Common myeloid progenitor, CD34-positive (primary cell): ENCODE measurements at regions not wholly inside any gene's neighbourhood (a gene's known extent, or its start where the extent isn't known, plus 50 kb on each side); places are given as distances from the start of the nearest gene placed in this dataset.
A peak's percentile ranks its signal among the peaks of the same experiment; 100 is the strongest.

Experiments
- CTCF ChIA-PET: fragments of 350-600 bp; sonication (Branson Sonifier 250); formaldehyde crosslinking; loops from one replicate; lab custom pipeline; 2021; ENCODE audit warnings: antibody characterized with exemption; lab: Charles Lee
- POLR2A ChIA-PET: fragments of 350-600 bp; sonication (Branson Sonifier 250); formaldehyde crosslinking; loops from one replicate; lab custom pipeline; 2021; ENCODE audit warnings: antibody characterized with exemption; lab: Charles Lee
- DNase-seq, 3 donors: peaks; one replicate each; pipeline versions ENCODE4 v3.0.0 to v3.0.0-alpha.2; 2013
- H3K27ac ChIP-seq, 2 experiments: 1 replicate in 1 of 2; 2 replicates in 1 of 2; pipeline ENCODE4 v1.7.0; 2013; ENCODE audit warnings: inconsistent platforms in 2 of 2, low read length in 2 of 2, mild to moderate bottlenecking in 2 of 2, low read depth in 1 of 2, moderate library complexity in 1 of 2; ENCODE audit not compliant: severe bottlenecking in 2 of 2, insufficient read depth in 1 of 2, poor library complexity in 1 of 2
- H3K27me3 ChIP-seq, 5 experiments: replicated peaks in 2 of 5; 1 replicate in 3 of 5; 2 replicates in 2 of 5; pipeline versions ENCODE4 v1.6.1 to v1.7.0; 2013; ENCODE audit warnings: low read length in 4 of 5, mild to moderate bottlenecking in 2 of 5, moderate library complexity in 2 of 5, inconsistent platforms in 1 of 5; ENCODE audit not compliant: insufficient read depth in 5 of 5, control insufficient read depth in 4 of 5
- H3K36me3 ChIP-seq, 4 experiments: 1 replicate in 2 of 4; 2 replicates in 2 of 4; pipeline versions ENCODE4 v1.6.1 to v1.7.0; 2013; ENCODE audit warnings: low read length in 3 of 4, control low read depth in 1 of 4, mild to moderate bottlenecking in 1 of 4; ENCODE audit not compliant: control insufficient read depth in 4 of 4, insufficient read depth in 4 of 4
- H3K4me1 ChIP-seq, 4 experiments: 1 replicate in 3 of 4; 2 replicates in 1 of 4; pipeline versions ENCODE4 v1.6.1 to v1.7.1; 2013; ENCODE audit warnings: low read length in 3 of 4, mild to moderate bottlenecking in 3 of 4, control low read depth in 1 of 4, inconsistent platforms in 1 of 4, moderate library complexity in 1 of 4; ENCODE audit not compliant: control insufficient read depth in 4 of 4, insufficient read depth in 4 of 4; ENCODE audit errors: control extremely low read depth in 1 of 4
- H3K4me3 ChIP-seq, 7 experiments: 1 replicate in 4 of 7; 2 replicates in 3 of 7; pipeline versions ENCODE4 v1.5.1 to v1.7.0; 2013; ENCODE audit warnings: mild to moderate bottlenecking in 7 of 7, low read length in 6 of 7, moderate library complexity in 6 of 7, inconsistent platforms in 2 of 7, low read depth in 2 of 7, control low read depth in 1 of 7; ENCODE audit not compliant: insufficient read depth in 4 of 7, control insufficient read depth in 1 of 7; ENCODE audit errors: extremely low read depth in 1 of 7
- H3K9me3 ChIP-seq, 5 experiments: 1 replicate in 4 of 5; 2 replicates in 1 of 5; pipeline versions ENCODE4 v1.6.1 to v1.7.1; 2013; ENCODE audit warnings: low read length in 4 of 5, mild to moderate bottlenecking in 2 of 5, inconsistent platforms in 1 of 5, low read depth in 1 of 5, moderate library complexity in 1 of 5; ENCODE audit not compliant: control insufficient read depth in 4 of 5, insufficient read depth in 2 of 5; ENCODE audit errors: control extremely low read depth in 1 of 5
- WGBS: methylation state at CpG from one replicate; pipeline ENCODE4 v1.1.5; 2013; ENCODE audit not compliant: insufficient coverage; 5-methylcytosine and 5-hydroxymethylcytosine counted together

GRCh38 chr1:36639461-36639860 is 156.7 kb upstream of the CSF3R start:
- ChIA-PET POLR2A (no interaction called here), CTCF (interaction anchor here (0.8 kb wide), 1 partner anchor 10 kb away, joined by 3 read pairs; no protein-coding TSS in a partner anchor)
- Histone ChIP-seq H3K9me3 (no peaks in the 10 kb centered on the region), H3K36me3 (no peaks in the 10 kb centered on the region), H3K27me3 (peaks cover 0 to 5% (median 0%) of the 10 kb centered on the region in 5 experiments), H3K4me3 (no peak overlapping the region), H3K4me1 (no peaks in the 10 kb centered on the region), H3K27ac (no peak overlapping the region)
- WGBS = 100% methylated on average over 1 of the region's 2 CpGs
- DNase-seq = no peak

GRCh38 chr1:36638268-36638667 is 155.6 kb upstream of the CSF3R start:
- Histone ChIP-seq H3K36me3 (no peaks in the 10 kb centered on the region), H3K4me3 (no peak overlapping the region), H3K9me3 (no peaks in the 10 kb centered on the region), H3K27ac (no peak overlapping the region), H3K4me1 (no peaks in the 10 kb centered on the region), H3K27me3 (peaks cover 0 to 5% (median 0%) of the 10 kb centered on the region in 5 experiments)
- ChIA-PET CTCF (no interaction called here), POLR2A (no interaction called here)
- 71% methylated on average over 1 of the region's 3 CpGs for WGBS
- DNase-seq = no peak

- CTCF ChIA-PET = no interaction called here
- no peaks in the 10 kb centered on the region for H3K9me3 ChIP-seq
- no peaks in the 10 kb centered on the region for H3K36me3 ChIP-seq
- no peak overlapping the region for H3K27ac ChIP-seq
- POLR2A ChIA-PET = no interaction called here
- DNase-seq = no peak
- peaks cover 0 to 5% (median 0%) of the 10 kb centered on the region in 5 experiments for H3K27me3 ChIP-seq
- 98% methylated on average over 4 of the region's 10 CpGs for WGBS
- no peaks in the 10 kb centered on the region for H3K4me1 ChIP-seq
- H3K4me3 ChIP-seq = no peak overlapping the region
These were observed 153.5 kb upstream of the CSF3R start for GRCh38 chr1:36636206-36636605.

GRCh38 chr1:36635284-36635683 is 152.6 kb upstream of the CSF3R start:
- WGBS = no CpG with 5 or more reads among the region's 5 CpGs
- ChIA-PET CTCF (interaction anchor here (1.2 kb wide), 1 partner anchor 26 kb away, joined by 3 read pairs; no protein-coding TSS in a partner anchor), POLR2A (no interaction called here)

GRCh38 chr1:36628804-36629203 is 146.1 kb upstream of the CSF3R start:
- no peak overlapping the region for H3K27ac ChIP-seq
- ChIA-PET POLR2A (no interaction called here), CTCF (no interaction called here)
- DNase-seq = peak in 2 of 3 donors; percentile 9 to 26
- peaks cover 0 to 7% (median under 1%) of the 10 kb centered on the region in 4 experiments for H3K4me1 ChIP-seq
- no peak overlapping the region for H3K4me3 ChIP-seq
- WGBS = 92% methylated on average over 5 of the region's 5 CpGs
- H3K27me3 ChIP-seq = peaks cover 0 to 8% (median 0%) of the 10 kb centered on the region in 5 experiments
- no peaks in the 10 kb centered on the region for H3K36me3 ChIP-seq
- H3K9me3 ChIP-seq = no peaks in the 10 kb centered on the region

More at GRCh38 chr1:36635284-36635683, 152.6 kb upstream of the CSF3R start:
- no peaks in the 10 kb centered on the region for H3K4me1 ChIP-seq
- H3K9me3 ChIP-seq = no peaks in the 10 kb centered on the region
- H3K27me3 ChIP-seq = peaks cover 0 to 5% (median 0%) of the 10 kb centered on the region in 5 experiments
- no peaks in the 10 kb centered on the region for H3K36me3 ChIP-seq
- no peak overlapping the region for H3K27ac ChIP-seq
- no peak overlapping the region for H3K4me3 ChIP-seq
- no peak for DNase-seq

GRCh38 chr1:36626435-36626834 is 143.7 kb upstream of the CSF3R start:
- H3K27ac ChIP-seq = no peak overlapping the region
- peaks cover 0 to 8% (median 0%) of the 10 kb centered on the region in 5 experiments for H3K27me3 ChIP-seq
- peaks cover 0 to under 1% (median 0%) of the 10 kb centered on the region in 5 experiments for H3K9me3 ChIP-seq
- POLR2A ChIA-PET = no interaction called here
- no peaks in the 10 kb centered on the region for H3K36me3 ChIP-seq
- no peak for DNase-seq
- no peak overlapping the region for H3K4me3 ChIP-seq
- peaks cover 6 to 30% (median 15%) of the 10 kb centered on the region in 4 experiments for H3K4me1 ChIP-seq
- CTCF ChIA-PET = interaction anchor here (1.5 kb wide), 1 partner anchor 10 kb away, joined by 3 read pairs; no protein-coding TSS in a partner anchor

- POLR2A ChIA-PET = no interaction called here
- Histone ChIP-seq H3K27ac (no peak overlapping the region), H3K36me3 (no peaks in the 10 kb centered on the region), H3K4me1 (peaks cover 6 to 32% (median 15%) of the 10 kb centered on the region in 4 experiments), H3K9me3 (peaks cover 0 to 4% (median 0%) of the 10 kb centered on the region in 5 experiments), H3K4me3 (no peak overlapping the region), H3K27me3 (peaks cover 0 to 8% (median 0%) of the 10 kb centered on the region in 5 experiments)
- WGBS = 98% methylated on average over 9 of the region's 11 CpGs
- CTCF ChIA-PET = no interaction called here
- DNase-seq = no peak
These were observed 143.2 kb upstream of the CSF3R start for GRCh38 chr1:36625935-36626310.
